ENCODE measurements at regions not wholly inside any gene's neighbourhood (a gene's known extent, or its start where the extent isn't known, plus 50 kb on each side); places are given as distances from the start of the nearest gene placed in this dataset.

DNA sequence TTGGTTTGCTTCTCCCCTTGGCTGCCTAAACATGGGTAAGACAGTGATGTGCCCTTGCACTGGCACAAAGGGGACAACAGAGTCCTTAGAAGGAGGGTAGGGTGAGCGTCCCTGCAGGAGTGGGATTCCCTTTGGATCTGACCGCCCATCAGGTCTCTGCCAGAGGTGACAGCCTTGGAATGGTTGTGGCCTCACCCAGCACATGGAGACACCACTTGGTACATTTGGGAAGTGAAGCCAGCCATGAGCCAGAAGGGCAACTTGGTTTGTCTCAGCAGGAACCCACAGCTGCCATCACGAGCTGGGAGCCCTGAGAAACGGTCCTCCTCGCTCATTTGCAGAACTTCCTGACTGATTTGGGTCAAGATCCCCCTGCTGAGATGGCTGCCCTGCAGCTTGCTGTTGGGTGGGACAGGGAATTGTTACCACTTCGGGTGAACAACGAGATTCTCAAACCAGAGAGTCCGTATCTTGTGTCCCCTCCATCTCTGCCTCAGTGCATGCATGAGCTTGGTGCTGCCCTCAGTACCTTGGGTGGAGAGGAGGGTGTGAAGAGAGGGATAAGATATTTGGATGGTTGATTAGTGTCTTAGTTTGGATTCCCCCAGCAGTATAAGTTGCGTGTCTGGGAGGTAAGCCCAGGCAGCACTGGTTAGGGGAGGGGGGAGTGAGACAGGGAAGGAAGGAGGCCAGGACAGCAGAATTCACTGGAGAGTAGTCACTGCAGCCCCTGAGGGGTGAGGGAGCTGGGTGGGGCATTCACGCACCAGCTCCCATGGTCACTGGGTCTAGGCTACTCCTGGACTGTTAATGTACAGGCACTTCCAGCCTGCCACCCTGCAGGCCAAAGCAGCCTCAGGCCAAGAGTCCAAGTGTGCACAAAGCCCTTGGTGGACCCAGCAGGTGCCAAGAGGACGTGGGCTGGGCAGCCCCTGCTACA is 168.8 kb upstream of the TOPAZ1 start:
- no peak for DNase-seq (ENCODE audit: low read depth in 3 of 3, low spot score in 2 of 3)

DNA sequence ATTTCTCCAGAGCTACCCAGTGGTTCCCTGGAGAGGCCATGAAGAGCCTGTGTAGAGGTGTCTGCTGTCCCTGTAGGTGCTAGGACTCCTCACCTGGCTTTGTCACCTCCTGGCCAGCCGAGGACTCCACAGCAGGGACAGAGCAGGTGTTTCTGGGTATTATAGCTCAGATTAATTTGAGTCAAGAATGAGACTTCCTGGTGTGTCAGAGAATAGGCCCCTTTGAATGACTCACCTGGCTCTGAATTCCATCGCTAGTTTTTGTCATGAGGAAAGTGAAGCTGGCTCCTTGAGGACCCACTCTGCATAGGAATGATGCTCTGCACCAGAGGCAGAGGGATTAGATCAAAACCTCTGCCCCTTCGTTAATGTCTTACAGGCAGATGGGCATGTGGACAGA is 167.5 kb upstream of the TOPAZ1 start:
- no peak for DNase-seq (ENCODE audit: low read depth in 3 of 3, low spot score in 2 of 3)

DNA sequence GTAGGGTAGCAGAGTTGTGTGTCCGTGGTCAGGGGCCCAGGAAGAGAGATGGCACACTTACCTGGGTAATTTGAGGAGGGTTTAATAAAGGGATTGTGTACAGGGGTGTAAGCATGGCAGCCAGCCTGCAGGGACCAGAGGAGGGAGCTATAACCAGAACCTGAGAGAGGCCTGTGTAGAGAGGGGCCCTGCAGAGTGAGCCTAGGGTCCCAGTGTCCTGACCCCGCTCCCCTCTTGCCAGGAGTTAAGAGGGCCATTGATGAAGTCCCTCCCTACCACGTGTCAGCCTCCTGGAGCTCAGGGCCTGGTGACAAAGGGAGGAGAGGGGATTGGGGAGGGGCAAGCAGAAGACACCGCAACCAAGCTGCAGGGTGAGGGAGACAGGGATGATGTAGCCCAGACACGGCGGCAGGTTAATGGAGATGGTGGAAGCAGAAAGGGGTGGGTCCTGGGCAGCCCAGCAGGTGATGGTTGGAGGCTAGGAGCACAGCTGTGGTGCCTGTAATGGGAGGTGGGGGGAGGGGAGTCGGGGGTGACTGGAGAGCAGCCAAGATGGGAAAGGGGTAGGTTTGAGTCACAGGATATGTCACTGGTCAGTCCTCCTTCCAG is 165.4 kb upstream of the TOPAZ1 start:
- no peak for DNase-seq (ENCODE audit: low read depth in 3 of 3, low spot score in 2 of 3)

DNA sequence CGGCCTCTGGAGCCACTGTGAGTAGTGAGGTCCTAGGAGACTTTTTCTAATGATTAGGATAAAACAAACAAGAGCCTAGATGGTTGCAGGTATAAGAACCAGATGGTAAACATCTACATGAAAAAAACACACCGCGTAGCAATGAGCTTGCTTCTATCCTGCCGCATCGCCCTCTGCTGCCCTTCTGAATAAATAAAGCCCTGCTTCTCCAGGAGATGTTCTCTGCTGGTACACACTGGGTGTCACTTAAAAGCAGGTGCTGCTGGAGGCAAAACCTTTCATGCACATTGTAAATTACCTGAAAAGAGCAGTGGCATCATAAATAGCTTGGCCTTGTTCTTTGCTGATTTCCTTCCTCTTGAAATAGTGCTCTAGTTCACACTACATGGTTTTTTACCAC is 164.4 kb upstream of the TOPAZ1 start:
- DNase-seq (ENCODE audit: low read depth in 3 of 3, low spot score in 2 of 3) = no peak

DNA sequence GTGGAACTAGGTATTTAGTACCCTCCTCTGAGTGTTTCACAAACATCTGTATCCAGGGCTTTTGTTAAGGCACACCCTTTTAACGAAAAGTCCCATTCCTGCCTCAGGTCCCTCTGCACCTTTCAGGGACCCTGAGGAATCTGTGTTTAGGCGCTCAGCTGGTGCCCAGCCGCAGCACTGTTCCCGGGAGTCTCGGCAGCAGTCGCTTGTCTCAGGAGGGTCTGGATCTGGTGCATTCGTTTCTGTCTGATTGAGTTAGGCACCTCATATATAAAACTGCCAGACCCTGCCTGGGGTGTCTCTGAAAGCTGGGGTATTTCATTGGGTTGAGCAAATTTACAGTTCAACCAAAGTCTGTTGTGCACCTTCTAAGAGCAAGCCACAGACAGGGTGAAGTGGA is 162.8 kb upstream of the TOPAZ1 start:
- no peak for DNase-seq (ENCODE audit: low read depth in 3 of 3, low spot score in 2 of 3)

DNA sequence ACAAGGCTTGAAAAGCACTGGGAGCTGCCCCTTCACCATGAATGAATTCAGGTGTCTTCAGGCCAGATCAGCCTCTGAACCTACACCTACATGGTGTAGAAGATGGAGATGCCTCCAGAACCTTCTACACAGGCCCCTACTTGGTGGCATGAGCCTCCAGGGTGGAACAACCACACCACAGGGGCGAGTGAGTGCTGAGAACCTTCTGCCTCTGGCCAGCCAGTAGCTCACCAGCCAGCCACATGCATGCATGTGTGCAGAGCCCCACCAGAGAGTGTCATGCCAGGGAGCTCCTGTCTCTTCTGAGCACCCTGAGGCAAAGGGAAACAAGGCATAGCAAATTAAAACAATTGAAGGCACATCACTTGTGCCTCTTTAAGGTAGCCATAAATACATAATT is 161.8 kb upstream of the TOPAZ1 start:
- DNase-seq (ENCODE audit: low read depth in 3 of 3, low spot score in 2 of 3) = no peak

DNA sequence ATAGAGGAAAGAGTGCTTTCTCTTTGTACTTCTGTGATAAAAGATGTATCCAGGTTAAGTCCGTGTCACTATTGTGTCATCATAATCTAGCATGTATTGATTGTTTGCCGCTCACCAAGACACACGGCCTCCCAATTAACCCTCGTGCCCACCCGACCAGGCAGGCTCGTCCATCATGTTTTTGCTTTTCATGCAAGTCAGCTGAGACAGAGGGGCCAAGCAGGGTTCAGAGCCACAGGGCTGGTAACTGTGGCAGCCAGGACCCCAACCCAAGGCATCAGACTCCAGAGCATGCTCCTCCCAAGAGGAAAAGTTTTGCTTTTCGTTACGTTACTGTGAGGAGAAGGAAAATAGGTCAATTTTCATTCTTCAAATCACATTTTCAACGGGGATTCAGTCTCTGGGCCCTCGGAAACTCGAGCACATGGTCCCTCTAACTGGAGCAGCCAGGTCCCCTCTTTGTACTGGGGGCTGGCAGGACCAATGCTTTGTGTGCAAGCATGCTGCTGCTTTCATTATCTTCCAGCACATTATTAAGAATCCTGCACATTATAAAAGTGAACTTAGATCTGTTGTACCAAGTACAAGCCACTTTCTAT is 161.1 kb upstream of the TOPAZ1 start:
- DNase-seq (ENCODE audit: low read depth in 3 of 3, low spot score in 2 of 3) = no peak

DNA sequence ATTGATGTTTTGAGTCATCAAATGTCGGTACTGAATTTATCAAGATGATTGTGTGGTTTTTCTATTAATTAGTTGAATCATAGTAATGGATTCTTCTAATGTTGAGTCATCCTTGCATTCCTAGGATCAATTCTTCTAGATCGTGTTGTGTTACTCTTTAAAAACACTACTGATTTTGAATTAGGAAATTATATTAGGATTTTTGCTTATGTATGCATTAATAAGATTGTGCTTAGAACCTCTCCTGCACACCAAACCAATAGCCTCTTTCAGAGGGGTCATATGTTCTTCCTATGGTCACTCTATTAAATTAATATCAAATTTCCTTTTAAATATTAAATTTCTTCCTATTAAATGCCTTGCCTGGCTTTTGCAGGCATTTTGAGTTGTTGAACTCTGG is 151.7 kb upstream of the TOPAZ1 start:
- no peak for DNase-seq (ENCODE audit: low read depth in 3 of 3, low spot score in 2 of 3)

DNA sequence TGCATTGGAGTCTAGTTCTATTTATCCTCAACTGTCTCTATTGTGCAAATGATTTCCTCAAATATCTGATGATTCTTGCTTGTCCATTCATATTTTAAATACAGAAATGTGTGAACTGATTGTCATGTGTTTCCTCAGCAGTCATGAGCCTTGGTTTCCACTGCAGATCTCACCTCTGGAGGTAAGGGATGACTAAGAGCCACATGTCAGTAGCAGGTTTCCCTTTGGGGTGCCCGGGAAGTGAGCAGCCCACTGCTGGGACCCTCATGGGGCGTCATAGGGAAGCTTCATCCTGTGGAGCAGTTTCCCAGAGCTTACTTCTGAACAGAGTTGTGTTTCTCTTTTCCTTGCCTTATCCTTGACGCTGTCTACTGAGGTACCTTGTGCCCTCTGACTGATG is 149.2 kb upstream of the TOPAZ1 start:
- no peak for DNase-seq (ENCODE audit: low read depth in 3 of 3, low spot score in 2 of 3)

DNA sequence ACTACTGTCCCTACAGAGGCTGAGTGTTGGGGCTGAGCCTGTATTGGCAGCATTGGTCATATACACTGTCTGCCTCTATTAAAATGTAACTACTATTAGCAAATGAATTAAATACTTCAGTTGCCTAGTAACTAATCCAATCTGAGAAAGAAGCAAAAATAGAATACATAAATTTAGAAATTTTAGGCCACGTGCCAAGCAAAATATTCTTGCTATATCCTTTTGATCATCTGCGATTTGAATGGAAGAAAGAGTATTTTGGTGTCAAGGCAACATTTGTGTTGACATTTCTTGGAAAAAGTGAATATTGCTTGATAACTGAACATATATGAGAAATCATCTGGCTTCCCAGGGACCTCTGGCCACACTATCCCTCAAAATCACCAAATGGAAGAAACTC is 148.2 kb upstream of the TOPAZ1 start:
- no peak for DNase-seq (ENCODE audit: low read depth in 3 of 3, low spot score in 2 of 3)

DNA sequence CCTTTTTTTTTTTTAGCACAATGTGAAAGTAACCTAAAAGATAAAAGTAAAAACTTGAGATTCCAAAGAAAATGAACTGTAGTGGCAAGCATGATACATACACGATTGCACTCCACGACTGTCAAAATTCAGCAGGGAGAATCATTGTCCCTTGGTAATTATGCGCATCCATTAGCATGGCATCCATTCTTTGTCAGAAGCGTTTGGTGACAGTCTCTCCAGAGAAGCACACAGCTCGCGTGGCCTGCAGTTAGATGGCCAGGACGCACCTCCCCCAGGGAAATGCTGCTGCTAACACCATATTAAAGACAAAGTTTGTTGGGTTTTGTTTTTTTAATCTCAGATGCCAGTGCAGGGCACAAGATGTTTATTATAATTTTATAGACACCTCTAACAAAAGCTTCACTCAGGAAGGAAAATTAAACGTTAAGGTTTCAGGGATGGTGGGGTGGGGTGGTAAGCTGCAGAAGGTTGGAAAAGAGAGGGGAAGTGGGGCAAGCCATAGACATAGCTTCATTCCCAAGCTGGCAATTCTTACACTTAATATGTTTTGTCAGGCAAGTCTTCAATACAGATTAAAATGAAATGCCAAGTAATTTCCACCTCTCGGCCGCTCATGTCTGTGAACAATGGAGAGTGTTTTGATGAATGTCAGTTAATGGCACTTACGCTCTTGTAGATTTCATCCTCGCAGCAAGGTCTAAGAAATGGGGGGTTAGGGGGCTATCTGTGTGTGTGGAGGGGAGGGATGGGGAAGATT is 142.8 kb upstream of the TOPAZ1 start:
- no peak for DNase-seq (ENCODE audit: low read depth in 3 of 3, low spot score in 2 of 3)

DNA sequence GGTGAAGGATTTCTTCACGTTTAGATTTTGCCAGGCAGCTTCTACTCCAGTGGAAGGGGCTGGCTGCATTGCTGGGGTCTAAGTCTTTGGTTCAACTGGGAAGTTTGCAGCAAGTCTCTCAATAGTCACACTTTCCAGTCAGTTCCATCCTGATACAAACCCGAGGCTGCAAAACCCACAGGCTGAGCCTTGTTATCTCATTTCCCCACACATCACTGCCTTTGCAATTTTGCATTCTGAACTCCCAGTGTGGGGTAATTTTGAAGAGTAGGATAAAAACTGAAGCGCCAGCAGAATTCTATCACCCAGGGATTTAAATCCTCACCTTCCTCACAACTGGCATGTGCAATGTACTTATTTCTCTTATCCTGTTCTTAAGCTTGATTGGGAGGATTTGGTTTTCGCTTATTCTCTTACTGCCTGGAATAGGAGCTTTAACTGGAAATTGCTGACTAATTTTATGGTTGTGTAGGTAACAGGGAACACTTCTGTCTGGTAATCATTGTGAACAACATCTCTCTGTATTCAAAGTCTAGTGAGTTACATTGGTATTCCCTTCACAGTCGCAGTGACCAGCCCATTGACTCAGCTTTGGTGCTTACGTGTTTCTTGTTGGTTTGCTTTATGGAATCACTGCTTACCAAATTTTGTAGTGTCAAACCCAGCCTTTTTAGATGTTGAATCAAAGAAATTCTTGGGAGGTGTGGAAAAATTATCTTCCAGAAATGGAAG is 142.0 kb upstream of the TOPAZ1 start:
- DNase-seq (ENCODE audit: low read depth in 3 of 3, low spot score in 2 of 3) = no peak

DNA sequence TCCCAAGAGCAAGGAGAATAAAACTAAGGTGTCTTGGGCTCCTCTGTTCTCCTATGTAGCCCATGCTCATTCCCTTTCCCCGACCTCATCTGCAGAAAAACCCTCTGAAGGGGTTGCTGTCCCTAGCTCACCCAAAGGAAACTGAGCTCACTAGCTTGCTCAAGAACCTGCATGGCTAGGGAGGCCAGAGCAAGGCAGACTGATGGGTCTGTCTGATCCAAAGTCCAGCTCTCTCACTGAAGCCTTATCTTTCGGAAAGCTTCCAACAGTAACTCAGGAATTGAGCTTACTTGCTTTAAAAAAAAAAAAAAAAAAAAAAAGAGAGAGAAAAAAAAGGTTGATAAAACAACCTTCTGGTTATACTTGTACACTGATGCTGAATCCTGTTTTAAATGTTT is 141.4 kb upstream of the TOPAZ1 start:
- no peak for DNase-seq (ENCODE audit: low read depth in 3 of 3, low spot score in 2 of 3)

DNA sequence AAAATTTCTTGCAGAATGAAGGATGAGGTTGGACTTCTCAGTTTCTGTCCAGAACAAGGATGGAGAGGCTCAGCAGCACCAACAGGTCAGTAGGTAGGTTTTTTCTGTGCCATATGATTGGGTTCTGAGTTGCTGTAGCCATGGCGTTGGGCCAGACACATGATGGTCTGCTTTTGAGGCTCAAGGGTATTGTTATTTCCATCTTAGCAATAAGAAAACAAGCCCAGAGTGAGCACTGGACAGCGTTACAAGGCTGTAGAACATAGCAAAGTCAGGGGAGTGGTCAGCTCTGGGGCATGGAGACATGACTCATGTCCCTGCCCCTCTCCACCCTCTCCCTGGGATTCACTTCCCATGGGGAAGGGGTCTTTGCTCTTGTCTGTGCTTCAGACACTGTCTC is 137.6 kb upstream of the TOPAZ1 start:
- DNase-seq (ENCODE audit: low read depth in 3 of 3, low spot score in 2 of 3) = no peak

DNA sequence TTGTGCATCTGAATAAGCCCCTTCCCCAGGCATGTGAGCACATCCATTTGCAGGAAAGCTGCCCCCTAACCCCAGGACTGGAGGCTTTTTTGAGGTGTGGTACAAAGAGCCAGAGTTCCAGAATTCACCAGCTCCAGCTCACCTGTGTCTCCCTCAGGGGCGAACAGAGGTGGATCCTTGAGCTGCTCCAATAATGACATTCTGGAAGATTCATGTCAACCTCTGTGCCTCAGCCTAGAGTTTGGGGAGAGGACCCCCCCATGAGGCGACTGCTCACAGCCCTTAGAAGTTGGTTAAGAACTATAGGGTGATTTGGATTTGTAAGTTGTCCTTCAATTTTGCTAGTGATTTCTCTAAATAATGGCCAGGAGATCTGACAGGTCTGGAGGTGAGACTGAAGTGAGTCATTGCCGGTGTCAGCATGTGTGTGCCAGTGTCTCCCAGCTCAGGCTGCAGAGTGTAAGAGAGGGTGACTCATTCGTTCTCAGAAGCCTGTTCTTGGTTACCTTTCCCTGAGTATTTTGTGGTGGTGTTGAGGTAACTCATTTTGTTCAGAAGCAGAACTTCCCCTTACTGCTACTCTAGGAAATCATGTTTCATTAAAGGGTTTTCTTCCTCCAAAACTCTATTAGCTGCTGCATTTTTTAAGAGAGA is 136.9 kb upstream of the TOPAZ1 start:
- DNase-seq (ENCODE audit: low read depth in 3 of 3, low spot score in 2 of 3) = no peak

DNA sequence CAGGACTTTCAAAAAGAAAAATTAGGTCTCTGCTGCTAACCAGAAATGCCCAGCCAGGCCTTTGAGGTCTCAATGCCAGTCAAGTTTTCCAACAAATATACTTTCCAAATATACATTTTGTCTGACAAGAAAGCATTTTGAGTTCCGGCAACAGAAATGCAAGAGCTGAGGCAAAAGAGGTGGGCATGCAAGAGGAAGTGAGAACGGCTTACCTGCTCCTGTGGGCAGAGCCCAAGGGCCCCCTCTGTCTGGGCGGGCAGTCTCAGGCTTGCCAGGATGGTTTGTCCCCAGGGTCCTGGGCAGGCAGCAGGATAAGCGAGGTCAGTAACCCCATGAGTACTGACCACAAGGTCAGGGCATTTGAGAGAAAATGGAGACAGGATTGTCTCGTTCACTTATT is 136.1 kb upstream of the TOPAZ1 start:
- DNase-seq (ENCODE audit: low read depth in 3 of 3, low spot score in 2 of 3) = no peak

DNA sequence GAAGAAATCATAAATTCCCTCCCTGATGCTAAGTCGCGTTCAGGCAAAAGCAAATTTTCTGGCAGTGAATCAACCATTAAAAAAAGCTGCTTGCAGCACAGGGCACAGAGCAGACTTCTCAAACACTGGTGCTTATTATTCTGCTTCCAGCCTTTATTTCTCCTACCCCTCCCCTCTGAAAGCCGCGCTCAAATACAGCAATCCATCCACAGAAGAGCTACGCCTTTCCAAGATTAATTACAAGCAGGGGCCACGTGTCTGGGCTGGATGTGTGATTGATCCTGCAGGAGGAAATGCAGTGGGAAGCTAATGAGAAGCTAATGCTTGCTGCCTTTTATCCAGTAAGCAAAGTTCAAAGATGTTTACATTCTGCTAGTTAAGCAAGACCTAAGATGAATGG is 134.9 kb upstream of the TOPAZ1 start:
- DNase-seq (ENCODE audit: low read depth in 3 of 3, low spot score in 2 of 3) = no peak

DNA sequence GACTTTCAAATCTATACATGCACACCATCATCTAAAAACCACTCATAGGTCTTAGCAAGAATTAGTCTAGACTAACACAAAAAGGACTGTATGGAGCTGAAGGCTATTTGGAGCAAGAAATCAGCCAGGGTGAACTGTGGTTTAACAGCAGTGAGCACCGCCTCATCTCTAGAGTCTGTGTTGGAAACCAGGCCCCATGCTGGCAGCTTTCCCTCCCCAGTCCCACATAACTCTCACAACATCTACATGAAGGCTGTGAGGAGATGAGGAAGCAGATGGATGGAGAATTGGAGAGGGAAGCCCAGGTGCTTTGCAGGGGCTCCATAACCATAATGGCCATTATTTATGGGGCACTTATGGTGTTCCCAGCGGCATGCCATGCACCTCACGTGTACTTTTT is 133.2 kb upstream of the TOPAZ1 start:
- DNase-seq (ENCODE audit: low read depth in 3 of 3, low spot score in 2 of 3) = no peak

DNA sequence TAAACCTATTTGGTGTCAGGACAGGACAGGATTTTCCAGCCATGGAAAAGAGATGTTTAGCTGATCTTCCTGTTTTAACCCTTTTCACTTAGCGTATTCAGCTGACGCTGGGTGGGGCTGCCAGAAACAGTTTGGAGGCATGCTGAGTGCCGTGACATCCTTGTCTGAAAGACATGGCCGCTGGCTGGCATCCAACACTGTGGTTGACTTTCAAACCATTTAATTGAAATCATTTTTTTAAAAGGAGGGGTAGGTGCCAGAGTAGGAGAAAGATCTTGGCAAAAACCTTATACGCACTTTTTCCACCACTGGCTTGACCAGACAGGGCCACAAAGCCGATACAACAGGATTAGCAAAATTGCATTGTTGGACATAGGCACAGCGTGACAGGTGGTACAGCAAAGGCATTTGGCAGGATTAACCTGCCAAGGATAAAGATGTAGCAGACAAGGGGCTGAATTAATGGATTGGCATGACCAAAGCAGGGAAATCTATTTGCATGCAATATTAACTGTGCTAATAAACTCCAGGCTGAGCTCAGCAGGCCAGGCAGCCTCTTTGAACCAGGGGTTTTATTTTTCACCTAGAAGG is 131.8 kb upstream of the TOPAZ1 start:
- DNase-seq (ENCODE audit: low read depth in 3 of 3, low spot score in 2 of 3) = no peak

DNA sequence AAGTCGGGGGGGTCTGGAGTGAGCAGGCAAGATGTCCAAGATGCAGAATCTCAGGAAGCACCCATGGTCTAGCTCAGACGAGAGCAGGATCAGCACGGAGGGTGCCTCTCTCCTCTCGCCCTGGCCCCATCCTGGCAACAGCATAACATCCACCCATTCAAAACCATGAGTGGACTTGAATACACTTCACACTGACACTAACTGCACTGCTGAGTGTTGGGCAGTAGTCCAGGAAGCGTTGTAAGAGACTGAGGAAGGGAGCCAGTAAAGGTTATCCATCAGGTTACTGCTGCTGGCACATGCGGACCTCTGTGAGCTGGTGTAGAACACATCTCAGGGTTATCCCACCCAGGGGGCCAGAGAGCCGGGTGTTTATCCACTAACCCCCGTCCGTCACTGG is 131.0 kb upstream of the TOPAZ1 start:
- DNase-seq (ENCODE audit: low read depth in 3 of 3, low spot score in 2 of 3) = no peak
